ENCODE measurements at regions not wholly inside any gene's neighbourhood (a gene's known extent, or its start where the extent isn't known, plus 50 kb on each side); places are given as distances from the start of the nearest gene placed in this dataset.

GRCh38 chr11:70568814-70569617 is 170.7 kb downstream of the CTTN start:
- no peak overlapping the region for H3K4me3 ChIP-seq
- no peaks in the 10 kb centered on the region for H3K36me3 ChIP-seq (ENCODE audit: low read depth)
- peak overlapping the region; percentile 66 for H3K4me2 ChIP-seq
- no peak for DNase-seq
- TF ChIP-seq EZH2 (IDR thresholded peaks at IDR 0.05; ENCODE audit: low read depth), result no peak
- TF ChIP-seq CTCF (conservative IDR thresholded peaks at IDR 0.05), result no peak
- peaks cover 6% of the 10 kb centered on the region for H4K20me1 ChIP-seq (ENCODE audit: insufficient read depth)
- H3K27me3 ChIP-seq (ENCODE audit: insufficient read depth, low read depth), result no peaks in the 10 kb centered on the region
- no peaks in the 10 kb centered on the region for H3K4me1 ChIP-seq (replicated peaks; ENCODE audit: insufficient read depth)
- intact Hi-C loops (cut with micrococcal nuclease; ENCODE audit: unreplicated experiment), result no loop called here
- no peaks in the 10 kb centered on the region for H3K79me2 ChIP-seq (ENCODE audit: low read depth)
- no peaks in the 10 kb centered on the region for H3K9me3 ChIP-seq (ENCODE audit: insufficient read depth, low read depth)
- H2AFZ ChIP-seq, result no peak overlapping the region
- ChIA-PET CTCF (interaction anchor here (0.7 to 1.0 kb wide), 2 partner anchors 65 to 87 kb away, joined by 4 to 9 read pairs; no protein-coding TSS in a partner anchor), POLR2A (ENCODE audit: unreplicated experiment) (interaction anchor here (0.6 kb wide), 1 partner anchor 62 kb away, joined by 9 read pairs; no protein-coding TSS in a partner anchor)
- H3K27ac ChIP-seq, result no peak overlapping the region
- no peaks in the 10 kb centered on the region for H3K9me2 ChIP-seq (ENCODE audit: insufficient read depth)
- H3F3A ChIP-seq (ENCODE audit: insufficient read depth, low read depth), result no peaks in the 10 kb centered on the region
- BruUV-seq (replicated peaks), result no TSS peak

- Histone ChIP-seq H3K9me2 (ENCODE audit: insufficient read depth) (no peaks in the 10 kb centered on the region), H3K4me1 (replicated peaks; ENCODE audit: insufficient read depth) (no peaks in the 10 kb centered on the region), H2AFZ (no peak overlapping the region), H3K4me2 (no peak overlapping the region), H3K4me3 (no peak overlapping the region), H3K36me3 (ENCODE audit: low read depth) (no peaks in the 10 kb centered on the region), H3K9me3 (ENCODE audit: insufficient read depth, low read depth) (no peaks in the 10 kb centered on the region), H3K27me3 (ENCODE audit: insufficient read depth, low read depth) (no peaks in the 10 kb centered on the region), H3K79me2 (ENCODE audit: low read depth) (no peaks in the 10 kb centered on the region), H4K20me1 (ENCODE audit: insufficient read depth) (peaks cover 8% of the 10 kb centered on the region), H3K27ac (no peak overlapping the region), H3F3A (ENCODE audit: insufficient read depth, low read depth) (no peaks in the 10 kb centered on the region)
- ChIA-PET CTCF (no interaction called here), POLR2A (ENCODE audit: unreplicated experiment) (no interaction called here)
- DNase-seq, result no peak
- no peak for TF ChIP-seq CTCF (conservative IDR thresholded peaks at IDR 0.05)
- no peak for TF ChIP-seq EZH2 (IDR thresholded peaks at IDR 0.05; ENCODE audit: low read depth)
- intact Hi-C loops (cut with micrococcal nuclease; ENCODE audit: unreplicated experiment), result no loop called here
- BruUV-seq (replicated peaks), result no TSS peak
Measured at GRCh38 chr11:70569618-70569890, 171.2 kb downstream of the CTTN start.

GRCh38 chr11:70569996-70570692 is 171.8 kb downstream of the CTTN start:
- CTCF ChIA-PET, result no interaction called here

More at GRCh38 chr11:70569996-70570692, 171.8 kb downstream of the CTTN start:
- Histone ChIP-seq H3F3A (ENCODE audit: insufficient read depth, low read depth) (no peaks in the 10 kb centered on the region), H3K27ac (no peak overlapping the region), H3K4me2 (no peak overlapping the region), H3K27me3 (ENCODE audit: insufficient read depth, low read depth) (no peaks in the 10 kb centered on the region), H3K9me3 (ENCODE audit: insufficient read depth, low read depth) (no peaks in the 10 kb centered on the region), H3K4me1 (replicated peaks; ENCODE audit: insufficient read depth) (no peaks in the 10 kb centered on the region), H3K9me2 (ENCODE audit: insufficient read depth) (no peaks in the 10 kb centered on the region), H3K79me2 (ENCODE audit: low read depth) (no peaks in the 10 kb centered on the region), H3K36me3 (ENCODE audit: low read depth) (no peaks in the 10 kb centered on the region), H3K4me3 (no peak overlapping the region), H2AFZ (no peak overlapping the region), H4K20me1 (ENCODE audit: insufficient read depth) (peaks cover 11% of the 10 kb centered on the region)
- DNase-seq, result no peak
- no TSS peak for BruUV-seq (replicated peaks)
- POLR2A ChIA-PET (ENCODE audit: unreplicated experiment), result no interaction called here
- intact Hi-C loops (cut with micrococcal nuclease; ENCODE audit: unreplicated experiment), result no loop called here
- TF ChIP-seq EZH2 (IDR thresholded peaks at IDR 0.05; ENCODE audit: low read depth) (no peak), CTCF (conservative IDR thresholded peaks at IDR 0.05) (no peak)
